GM23338 (cell line): ENCODE measurements at regions not wholly inside any gene's neighbourhood (a gene's known extent, or its start where the extent isn't known, plus 50 kb on each side); places are given as distances from the start of the nearest gene placed in this dataset.

Source experiments
- ATAC-seq: fragments of 200-7000 bp; cut with Tn5 transposase; 3 replicates; pipeline ENCODE4 v1.9.1; 2020
- DNase-seq: peaks from one replicate; pipeline ENCODE4 v3.0.0-alpha.2; 2015; ENCODE audit warnings: low spot score
- H2AFZ ChIP-seq: fragments of 200-600 bp; sonication (generic); 2 replicates; pipeline ENCODE4 v1.8.0; 2016; ENCODE audit warnings: antibody characterized with exemption, mild to moderate bottlenecking, moderate library complexity
- H3F3A ChIP-seq: fragments of 200-600 bp; sonication (generic); replicated peaks from 2 replicates; pipeline ENCODE4 v1.8.0; 2017; ENCODE audit warnings: antibody characterized with exemption, mixed run types, low read depth
- H3K27ac ChIP-seq: fragments of 200-600 bp; sonication (generic); 2 replicates; pipeline ENCODE4 v1.6.1; 2016; ENCODE audit warnings: low read depth
- H3K27me3 ChIP-seq: fragments of 200-600 bp; sonication (generic); 2 replicates; pipeline ENCODE4 v1.8.0; 2016; ENCODE audit warnings: mild to moderate bottlenecking, mixed run types, moderate library complexity; ENCODE audit not compliant: insufficient read depth
- H3K36me3 ChIP-seq: fragments of 200-600 bp; sonication (generic); 2 replicates; pipeline ENCODE4 v1.8.0; 2016; ENCODE audit warnings: mild to moderate bottlenecking; ENCODE audit not compliant: insufficient read depth
- H3K4me1 ChIP-seq: fragments of 200-600 bp; sonication (generic); 2 replicates; pipeline ENCODE4 v1.8.0; 2016; ENCODE audit warnings: mild to moderate bottlenecking, moderate library complexity; ENCODE audit not compliant: insufficient read depth
- H3K4me2 ChIP-seq: fragments of 200-600 bp; sonication (generic); 2 replicates; pipeline ENCODE4 v1.7.1; 2017; ENCODE audit warnings: mixed run types
- H3K4me3 ChIP-seq: fragments of 200-600 bp; sonication (generic); 2 replicates; pipeline ENCODE4 v1.6.1; 2016; ENCODE audit warnings: mixed run types
- H3K79me2 ChIP-seq: fragments of 200-600 bp; sonication (generic); replicated peaks from 2 replicates; pipeline ENCODE4 v1.8.0; 2017; ENCODE audit warnings: mild to moderate bottlenecking; ENCODE audit not compliant: insufficient read depth
- H3K9me2 ChIP-seq: fragments of 200-600 bp; sonication (generic); 2 replicates; pipeline ENCODE4 v1.8.0; 2017; ENCODE audit not compliant: insufficient read depth
- H4K20me1 ChIP-seq: fragments of 200-600 bp; sonication (generic); replicated peaks from 2 replicates; pipeline ENCODE4 v1.8.0; 2017; ENCODE audit warnings: mild to moderate bottlenecking; ENCODE audit not compliant: insufficient read depth
- H3K27ac Mint-ChIP-seq: 2 replicates; pipeline ENCODE4 v1.8.0; 2020; ENCODE audit warnings: inconsistent platforms, mild to moderate bottlenecking, moderate library complexity, mixed read lengths
- H3K27me3 Mint-ChIP-seq: 3 replicates; pipeline ENCODE4 v1.8.0; 2022; ENCODE audit warnings: low read depth, mild to moderate bottlenecking, moderate library complexity, mixed read lengths, inconsistent platforms; ENCODE audit not compliant: insufficient read depth, poor library complexity
- H3K36me3 Mint-ChIP-seq: 3 replicates; pipeline ENCODE4 v1.8.0; 2021; ENCODE audit warnings: low read depth, mild to moderate bottlenecking, inconsistent platforms, moderate library complexity, mixed read lengths
- H3K4me1 Mint-ChIP-seq: 3 replicates; pipeline ENCODE4 v1.8.0; 2020; ENCODE audit warnings: mild to moderate bottlenecking, inconsistent platforms, mixed read lengths
- H3K4me3 Mint-ChIP-seq: 3 replicates; pipeline ENCODE4 v1.8.0; 2021; ENCODE audit warnings: moderate library complexity, mild to moderate bottlenecking, inconsistent platforms, mixed read lengths
- H3K9me3 Mint-ChIP-seq: 3 replicates; pipeline ENCODE4 v1.8.0; 2020; ENCODE audit warnings: moderate library complexity, mild to moderate bottlenecking, inconsistent platforms, mixed read lengths
- CREB1 ChIP-seq: fragments of 250-450 bp; sonication (Bioruptor Pico); IDR thresholded peaks from 2 replicates; pipeline ENCODE4 v1.5.0; 2020; ENCODE audit warnings: low read depth, mild to moderate bottlenecking, moderate library complexity
- CTCF ChIP-seq, 2 experiments: fragments of 200-600 bp in 1 of 2; sonication (generic) in 1 of 2; conservative IDR thresholded peaks; 2 replicates each; pipeline versions ENCODE4 v1.5.1 to v1.6.1; 2016 to 2017; ENCODE audit warnings: antibody characterized with exemption in 2 of 2, low read depth in 2 of 2, mild to moderate bottlenecking in 2 of 2, moderate library complexity in 1 of 2
- ETS1 ChIP-seq: IDR thresholded peaks from 2 replicates; pipeline ENCODE4 v1.6.1; 2016; ENCODE audit warnings: antibody characterized with exemption
- EZH2 ChIP-seq: fragments of 200-600 bp; sonication (generic); IDR thresholded peaks from one replicate; pipeline ENCODE4 v1.8.0; 2017; ENCODE audit warnings: antibody characterized with exemption, mild to moderate bottlenecking, low read depth; ENCODE audit not compliant: unreplicated experiment
- JUNB ChIP-seq: IDR thresholded peaks from one replicate; pipeline ENCODE4 v1.6.1; 2016; ENCODE audit warnings: antibody characterized with exemption; ENCODE audit not compliant: unreplicated experiment
- NANOG ChIP-seq: IDR thresholded peaks from 2 replicates; pipeline ENCODE4 v1.6.1; 2016; ENCODE audit warnings: antibody characterized with exemption, borderline replicate concordance
- POLR2AphosphoS5 ChIP-seq: IDR thresholded peaks from 2 replicates; pipeline ENCODE4 v1.6.1; 2016; ENCODE audit warnings: antibody characterized with exemption, low read depth
- REST ChIP-seq: IDR thresholded peaks from one replicate; pipeline ENCODE4 v1.6.1; 2018; ENCODE audit warnings: antibody characterized with exemption; ENCODE audit not compliant: unreplicated experiment
- ZNF114 ChIP-seq: fragments of 250-450 bp; sonication (Bioruptor Pico); IDR thresholded peaks from 2 replicates; pipeline ENCODE4 v1.5.0; 2020; ENCODE audit warnings: mild to moderate bottlenecking, moderate library complexity
- ZNF331 ChIP-seq: fragments of 250-450 bp; sonication (Bioruptor Pico); IDR thresholded peaks from 2 replicates; pipeline ENCODE4 v1.5.0; 2020; ENCODE audit warnings: low read depth, mild to moderate bottlenecking, moderate library complexity

- Histone ChIP-seq H3K36me3 (no peaks in the 10 kb centered on the region), H3K27ac (peak overlapping the region; percentile 15; the same call in 1 of the 2 replicates), H3K4me2 (no peak overlapping the region), H3K79me2 (no peaks in the 10 kb centered on the region), H4K20me1 (no peaks in the 10 kb centered on the region), H3K4me3 (no peak overlapping the region), H3K9me2 (peaks cover 11% of the 10 kb centered on the region; the same call in 1 of the 2 replicates), H2AFZ (no peak overlapping the region; the same call in 1 of the 2 replicates), H3F3A (no peaks in the 10 kb centered on the region), H3K27me3 (no peaks in the 10 kb centered on the region), H3K4me1 (peaks cover 10% of the 10 kb centered on the region; the same call in 1 of the 2 replicates)
- Mint-ChIP-seq H3K9me3 (no peaks in the 10 kb centered on the region), H3K4me1 (peaks cover 10% of the 10 kb centered on the region), H3K4me3 (no peak overlapping the region), H3K27me3 (no peaks in the 10 kb centered on the region), H3K36me3 (no peaks in the 10 kb centered on the region), H3K27ac (no peak overlapping the region)
- TF ChIP-seq ZNF331 (CRISPR knock-in tag) = no peak
- no peak for TF ChIP-seq NANOG
- TF ChIP-seq CTCF (conservative IDR thresholded peaks at IDR 0.05; ENCODE audit: low read depth in 2 of 2) = no peak
- TF ChIP-seq JUNB = no peak
- no peak for TF ChIP-seq ETS1
- TF ChIP-seq ZNF114 = no peak
- DNase-seq (no peak), ATAC-seq (no peak)
Observed at GRCh38 chr13:79212064-79212619, 193.9 kb downstream of the RBM26 start.

GRCh38 chr13:79211377-79211776, 194.7 kb downstream of the RBM26 start:
- Histone ChIP-seq H3F3A (no peaks in the 10 kb centered on the region), H4K20me1 (no peaks in the 10 kb centered on the region), H3K27me3 (no peaks in the 10 kb centered on the region), H2AFZ (no peak overlapping the region), H3K4me1 (peaks cover 10% of the 10 kb centered on the region; the same call in 1 of the 2 replicates), H3K79me2 (no peaks in the 10 kb centered on the region), H3K4me3 (no peak overlapping the region), H3K9me2 (peaks cover 11% of the 10 kb centered on the region), H3K4me2 (no peak overlapping the region), H3K36me3 (no peaks in the 10 kb centered on the region), H3K27ac (no peak overlapping the region)
- H3K4me1 Mint-ChIP-seq = peaks cover 10% of the 10 kb centered on the region
- ATAC-seq (no peak), DNase-seq (no peak)
- H3K27me3 Mint-ChIP-seq = no peaks in the 10 kb centered on the region
- TF ChIP-seq REST = no peak
- no peak for TF ChIP-seq POLR2AphosphoS5
- no peak for TF ChIP-seq NANOG
- TF ChIP-seq CTCF (conservative IDR thresholded peaks at IDR 0.05; ENCODE audit: low read depth in 2 of 2) = no peak
- TF ChIP-seq JUNB = no peak
- TF ChIP-seq EZH2 = no peak
- no peak for TF ChIP-seq CREB1 (CRISPR knock-in tag)
- H3K4me3 Mint-ChIP-seq = no peak overlapping the region
- no peak overlapping the region for H3K27ac Mint-ChIP-seq
- no peaks in the 10 kb centered on the region for H3K36me3 Mint-ChIP-seq
- H3K9me3 Mint-ChIP-seq = no peaks in the 10 kb centered on the region
